GM12891 (cell line): ENCODE measurements at regions not wholly inside any gene's neighbourhood (a gene's known extent, or its start where the extent isn't known, plus 50 kb on each side); places are given as distances from the start of the nearest gene placed in this dataset.
A peak's percentile ranks its signal among the peaks of the same experiment; 100 is the strongest.

ENCODE experiments used
- DNase-seq: peaks from one replicate; pipeline ENCODE4 v3.0.0; 2011; ENCODE audit warnings: low spot score; ENCODE audit not compliant: insufficient read length
- FAIRE-seq: peaks from 2 replicates; lab custom pipeline; 2011; peaks lifted over from hg19 to GRCh38; lab: Jason Lieb, UNC
- PAX5 ChIP-seq: IDR thresholded peaks from 2 replicates; pipeline ENCODE4 v1.6.1; 2011; ENCODE audit warnings: low read length, moderate library complexity, mild to moderate bottlenecking; ENCODE audit not compliant: insufficient read depth, severe bottlenecking
- POLR2A ChIP-seq: IDR thresholded peaks from 2 replicates; pipeline ENCODE4 v1.6.1; 2011; ENCODE audit warnings: low read depth, low read length, control low read depth
- POLR2AphosphoS5 ChIP-seq: IDR thresholded peaks from 2 replicates; pipeline ENCODE4 v1.6.1; 2011; ENCODE audit warnings: low read depth, low read length, control low read depth
- POU2F2 ChIP-seq: IDR thresholded peaks from 2 replicates; pipeline ENCODE4 v1.6.1; 2011; ENCODE audit warnings: low read depth, mild to moderate bottlenecking, control low read depth, low read length, moderate library complexity
- SPI1 ChIP-seq: IDR thresholded peaks from 2 replicates; pipeline ENCODE4 v1.6.1; 2011; ENCODE audit warnings: low read depth, low read length, control low read depth
- TAF1 ChIP-seq: IDR thresholded peaks from 2 replicates; pipeline ENCODE4 v1.6.1; 2011; ENCODE audit warnings: low read depth, low read length, control low read depth

DNA sequence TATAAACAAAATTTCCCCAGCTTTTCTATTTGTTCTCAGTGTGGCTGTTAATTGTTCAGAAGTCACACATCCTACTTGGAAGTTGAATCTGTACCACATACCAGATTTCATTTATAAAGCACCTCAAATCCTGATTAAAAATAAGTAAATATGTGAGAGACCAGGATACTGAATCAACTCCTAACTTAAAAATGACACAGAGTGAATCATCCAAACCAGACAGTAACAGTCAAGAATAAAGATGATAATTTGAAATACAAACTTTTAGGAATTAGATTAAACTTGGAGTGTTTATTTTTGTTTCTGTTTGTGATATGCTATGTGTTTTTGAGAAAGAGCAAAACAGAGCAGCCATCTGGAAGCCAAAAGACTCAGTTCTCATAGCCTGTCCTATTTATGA, 633.2 kb upstream of the RORB start:
- DNase-seq = no peak
- TF ChIP-seq POU2F2 (no peak), PAX5 (no peak), SPI1 (no peak), TAF1 (no peak), POLR2A (no peak), POLR2AphosphoS5 (no peak)
- no peak for FAIRE-seq

DNA sequence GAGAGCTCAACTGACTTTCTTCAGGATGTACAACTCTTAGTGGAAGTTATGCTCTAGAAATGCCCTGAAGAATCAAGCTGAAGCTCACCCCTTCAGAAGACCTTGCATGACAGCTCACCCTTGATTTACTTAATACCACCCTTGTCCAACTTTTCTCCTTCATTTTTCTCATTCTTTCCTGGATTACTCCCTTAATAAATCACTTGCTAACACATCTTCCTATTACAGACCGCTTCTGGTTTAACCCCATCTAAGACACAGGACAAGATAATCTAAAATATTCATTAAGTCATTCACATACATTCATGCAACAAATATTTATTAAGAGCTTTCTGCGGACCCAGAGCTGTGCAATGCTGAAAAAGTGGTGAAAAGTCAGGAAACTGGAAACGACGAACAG, 630.7 kb upstream of the RORB start:
- FAIRE-seq = no peak

GRCh38 chr9:73869264-73869663, 627.9 kb upstream of the RORB start:
- peak; percentile 78 for FAIRE-seq
- TF ChIP-seq TAF1 (no peak), SPI1 (peak; percentile 56), POLR2A (no peak), PAX5 (peak; percentile 80), POLR2AphosphoS5 (no peak), POU2F2 (no peak)
- DNase-seq = peak; percentile 4

More for the DNA sequence above, 630.7 kb upstream of the RORB start:
- DNase-seq = no peak
- no peak for TF ChIP-seq POLR2A

DNA sequence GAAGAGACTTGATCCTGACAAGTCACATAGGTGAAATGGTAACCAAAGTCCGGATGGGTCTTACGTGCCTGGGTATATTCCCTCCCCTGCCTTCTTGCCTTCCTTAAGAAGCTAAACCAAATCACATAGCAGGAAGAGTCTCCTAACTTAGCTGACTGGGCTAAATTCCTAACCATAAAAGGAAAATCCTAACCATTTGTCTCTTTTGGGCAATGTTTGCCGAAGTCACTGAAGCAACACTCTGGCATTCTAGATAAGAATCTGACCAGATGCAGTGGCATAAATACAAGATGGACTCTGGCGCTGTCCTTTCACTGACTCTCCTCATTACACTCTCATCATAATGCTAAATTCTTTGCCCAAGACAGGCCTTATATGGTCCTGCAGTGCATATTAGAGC, 625.5 kb upstream of the RORB start:
- FAIRE-seq (no peak), DNase-seq (no peak)
- TF ChIP-seq POLR2AphosphoS5 (no peak), PAX5 (no peak), POLR2A (no peak), POU2F2 (no peak), SPI1 (no peak), TAF1 (no peak)

DNA sequence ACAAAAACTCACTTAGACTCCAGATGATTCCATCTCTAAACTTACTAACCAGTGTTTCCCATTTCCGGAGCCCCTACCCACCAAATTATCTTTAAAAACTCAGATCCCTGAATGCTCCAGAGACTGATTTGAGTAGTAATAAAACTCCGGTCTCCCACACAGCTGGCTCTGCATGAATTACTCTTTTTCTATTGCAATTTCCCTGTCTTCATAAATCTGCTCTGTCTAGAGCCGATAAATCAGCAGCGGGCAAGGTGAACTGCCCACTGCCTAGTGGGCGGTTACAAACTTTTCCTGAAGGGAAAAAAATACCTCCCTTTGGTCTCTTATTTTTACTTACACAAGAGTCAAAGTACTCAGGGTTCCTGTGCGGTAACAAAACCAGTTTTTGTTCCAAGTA, 624.4 kb upstream of the RORB start:
- FAIRE-seq (no peak), DNase-seq (no peak)
- TF ChIP-seq POLR2AphosphoS5 (no peak), PAX5 (no peak), POLR2A (no peak), TAF1 (no peak), POU2F2 (no peak), SPI1 (no peak)

DNA sequence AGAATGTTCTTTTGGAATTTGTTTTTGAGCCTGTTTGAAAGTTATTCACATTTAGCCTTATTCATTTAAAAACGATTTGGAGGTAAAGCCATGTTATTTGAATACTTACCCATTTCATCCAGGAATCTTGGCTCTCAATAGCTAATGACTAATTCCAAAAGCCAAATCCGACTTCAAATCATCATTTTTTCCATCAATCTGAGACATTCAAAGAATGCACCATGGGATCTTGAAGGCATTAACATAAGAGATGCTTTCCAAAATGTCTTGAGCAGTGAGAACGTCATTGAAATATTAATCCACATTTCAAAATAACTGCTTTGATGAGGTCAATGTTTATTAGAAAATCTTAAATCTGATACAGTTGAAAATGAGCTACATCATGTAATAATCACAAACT, 617.0 kb upstream of the RORB start:
- FAIRE-seq (no peak), DNase-seq (no peak)
- TF ChIP-seq SPI1 = no peak
- no peak for TF ChIP-seq POLR2A
- no peak for TF ChIP-seq TAF1
- TF ChIP-seq POLR2AphosphoS5 = no peak
- no peak for TF ChIP-seq POU2F2
- TF ChIP-seq PAX5 = no peak

DNA sequence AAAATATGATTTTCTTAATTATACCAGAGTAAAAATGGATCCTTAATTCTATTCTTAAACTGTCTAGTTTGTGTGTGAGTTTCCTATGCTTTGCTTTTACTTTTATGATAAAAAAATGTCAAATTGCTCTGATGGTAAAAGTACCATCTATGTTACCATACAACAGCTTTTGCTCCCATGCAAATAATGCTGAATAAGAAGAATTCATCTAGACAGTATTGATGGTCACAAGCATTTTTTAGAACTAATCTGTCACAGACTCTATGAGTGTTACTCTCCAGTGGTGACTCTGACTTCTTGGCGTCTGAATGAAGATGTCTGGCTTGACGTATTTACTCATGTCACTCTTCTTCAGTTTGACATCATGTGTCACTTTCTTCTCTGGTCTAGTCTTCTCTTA, 608.1 kb upstream of the RORB start:
- FAIRE-seq (peak; percentile 16), DNase-seq (no peak)
- TF ChIP-seq POLR2A (no peak), PAX5 (no peak), SPI1 (no peak), POU2F2 (no peak), POLR2AphosphoS5 (no peak), TAF1 (no peak)

GRCh38 chr9:73890685-73891277, 606.4 kb upstream of the RORB start:
- no peak for FAIRE-seq
- DNase-seq = no peak
- TF ChIP-seq TAF1 (no peak), POLR2AphosphoS5 (no peak), POU2F2 (no peak), POLR2A (no peak), PAX5 (no peak), SPI1 (no peak)

- DNase-seq (no peak), FAIRE-seq (no peak)
- no peak for TF ChIP-seq POU2F2
- no peak for TF ChIP-seq POLR2AphosphoS5
- TF ChIP-seq PAX5 = no peak
- TF ChIP-seq TAF1 = no peak
- TF ChIP-seq SPI1 = no peak
Observed at GRCh38 chr9:73892335-73892734, 604.8 kb upstream of the RORB start.

GRCh38 chr9:73893230-73893629, 603.9 kb upstream of the RORB start:
- FAIRE-seq = no peak
- TF ChIP-seq TAF1 (no peak), POLR2AphosphoS5 (no peak), PAX5 (no peak), POU2F2 (no peak), POLR2A (no peak), SPI1 (no peak)
- no peak for DNase-seq

DNA sequence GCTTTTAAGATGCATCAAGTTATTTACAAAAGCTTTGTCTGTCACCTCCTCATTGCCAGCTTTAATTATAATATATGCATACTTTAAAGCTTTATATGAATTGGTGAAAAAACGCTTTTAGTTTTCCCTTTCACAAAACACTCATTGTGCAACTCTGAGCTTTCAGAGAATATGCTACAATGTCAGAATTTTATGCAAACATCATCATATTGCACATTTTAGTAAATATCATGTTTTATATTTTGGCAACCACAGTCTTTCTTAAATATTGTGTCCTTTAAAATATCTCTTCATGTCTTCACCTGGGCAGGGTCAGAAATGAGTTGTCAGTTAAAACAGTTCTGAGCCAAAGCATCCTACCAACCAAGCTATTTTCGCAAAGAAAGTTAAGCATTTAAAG, 601.1 kb upstream of the RORB start:
- TF ChIP-seq TAF1 = no peak
- DNase-seq (no peak), FAIRE-seq (no peak)

DNA sequence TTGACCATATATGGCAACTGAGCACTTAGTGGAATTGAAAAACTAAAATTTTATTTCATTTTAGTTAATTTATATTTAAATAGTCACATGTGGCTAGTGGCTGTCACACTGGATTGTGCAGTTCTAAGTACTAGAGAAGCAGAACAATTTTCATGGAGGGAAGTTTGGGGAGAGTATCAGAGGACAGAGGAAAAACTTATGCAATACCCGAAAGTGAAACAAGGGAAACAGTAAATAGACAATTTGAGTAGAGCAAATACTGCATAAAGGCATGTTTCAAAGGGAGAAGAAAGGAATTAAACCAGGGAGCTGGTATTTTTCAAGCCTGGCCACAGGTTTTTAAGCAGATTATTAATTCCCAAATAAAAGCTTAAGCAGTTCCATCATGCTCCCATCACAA, 590.5 kb upstream of the RORB start:
- TF ChIP-seq POLR2AphosphoS5 (no peak), PAX5 (no peak), POU2F2 (no peak), TAF1 (no peak), SPI1 (no peak), POLR2A (no peak)
- no peak for FAIRE-seq
- no peak for DNase-seq
